OCI-LY3 (cell line): ENCODE measurements at regions not wholly inside any gene's neighbourhood (a gene's known extent, or its start where the extent isn't known, plus 50 kb on each side); places are given as distances from the start of the nearest gene placed in this dataset.
"Not testable (repeated sequence)": the region's sequence is repeated elsewhere in the genome, so short reads cannot be mapped to it uniquely, and the experiment has no call there.

Source experiments
- H2AFZ ChIP-seq: fragments of 200-600, 300-600 bp; shearing (Covaris generic); 2 replicates; pipeline ENCODE4 v1.6.0; 2014; ENCODE audit warnings: antibody characterized with exemption, low read depth, low read length
- H3K27ac ChIP-seq: fragments of 200-600, 300-600 bp; sonication (generic); 2 replicates; pipeline ENCODE4 v1.5.1; 2014; ENCODE audit warnings: mild to moderate bottlenecking, low read length, moderate library complexity, mixed read lengths
- H3K27me3 ChIP-seq: fragments of 200-600, 300-600 bp; sonication (generic); 2 replicates; pipeline ENCODE4 v1.6.1; 2014; ENCODE audit warnings: low read depth, low read length, mixed read lengths
- H3K36me3 ChIP-seq: fragments of 200-600, 300-600 bp; sonication (generic); replicated peaks from 2 replicates; pipeline ENCODE3; 2014; ENCODE audit warnings: low read depth, low read length, mixed read lengths
- H3K4me1 ChIP-seq: fragments of 300-600, 200-600 bp; sonication (generic); 2 replicates; pipeline ENCODE4 v1.6.1; 2014; ENCODE audit warnings: low read length, mixed read lengths
- H3K4me2 ChIP-seq: fragments of 200-600, 300-600 bp; sonication (generic); 2 replicates; pipeline ENCODE4 v1.6.1; 2014; ENCODE audit warnings: low read length, mixed read lengths
- H3K4me3 ChIP-seq: fragments of 300-600, 200-600 bp; sonication (generic); 2 replicates; pipeline ENCODE4 v1.5.1; 2014; ENCODE audit warnings: antibody characterized with exemption, mild to moderate bottlenecking, low read length, moderate library complexity
- H3K79me2 ChIP-seq: fragments of 300-600, 200-600 bp; shearing (Covaris generic); 2 replicates; pipeline ENCODE4 v1.6.1; 2014; ENCODE audit warnings: mild to moderate bottlenecking, low read length, mixed read lengths
- H3K9ac ChIP-seq: fragments of 300-600, 200-600 bp; shearing (Covaris generic); 2 replicates; pipeline ENCODE4 v1.6.0; 2014; ENCODE audit warnings: mild to moderate bottlenecking, low read length, moderate library complexity
- H3K9me3 ChIP-seq: fragments of 200-600, 300-600 bp; shearing (Covaris generic); 2 replicates; pipeline ENCODE4 v1.6.1; 2014; ENCODE audit warnings: low read length, mixed read lengths; ENCODE audit not compliant: insufficient read depth
- H4K20me1 ChIP-seq: fragments of 200-600, 300-600 bp; sonication (generic); 2 replicates; pipeline ENCODE4 v1.6.1; 2016; ENCODE audit warnings: low read length, mixed read lengths; ENCODE audit not compliant: insufficient read depth
- CTCF ChIP-seq: fragments of 200-600, 300-600 bp; sonication (generic); IDR thresholded peaks from 2 replicates; pipeline ENCODE4 v1.5.1; 2014; ENCODE audit warnings: antibody characterized with exemption, low read length, low read depth
- EZH2phosphoT487 ChIP-seq: fragments of 200-600 bp; shearing (Covaris generic); IDR thresholded peaks from 2 replicates; pipeline ENCODE4 v1.6.1; 2018; ENCODE audit warnings: antibody characterized with exemption, mixed run types, low read depth

- TF ChIP-seq EZH2phosphoT487: no peak
- Histone ChIP-seq H2AFZ (no peak overlapping the region), H4K20me1 (peaks cover 56% of the 10 kb centered on the region), H3K79me2 (peaks cover 68% of the 10 kb centered on the region), H3K4me1 (peaks cover 28% of the 10 kb centered on the region), H3K27me3 (no peaks in the 10 kb centered on the region), H3K4me2 (no peak overlapping the region), H3K36me3 (peaks cover 7% of the 10 kb centered on the region), H3K4me3 (no peak overlapping the region), H3K27ac (no peak overlapping the region), H3K9me3 (no peaks in the 10 kb centered on the region), H3K9ac (no peak overlapping the region)
These were observed 84.8 kb upstream of the PLEKHM1 start for GRCh38 chr17:45575126-45575885.

- not testable (repeated sequence) for H3K27ac ChIP-seq, H3K9me3 ChIP-seq, H2AFZ ChIP-seq, H3K4me3 ChIP-seq, H3K4me2 ChIP-seq, H3K9ac ChIP-seq, H3K27me3 ChIP-seq
- Histone ChIP-seq H3K36me3 (peaks cover 13% of the 10 kb centered on the region), H3K79me2 (peaks cover 81% of the 10 kb centered on the region), H3K4me1 (peaks cover 28% of the 10 kb centered on the region), H4K20me1 (peaks cover 59% of the 10 kb centered on the region)
These were observed 86.2 kb upstream of the PLEKHM1 start for GRCh38 chr17:45576527-45577307.

GRCh38 chr17:45577571-45578279 lies 87.2 kb upstream of the PLEKHM1 start:
- peaks cover 28% of the 10 kb centered on the region for H3K4me1 ChIP-seq
- peaks cover 20% of the 10 kb centered on the region for H3K36me3 ChIP-seq
- H3K4me3 ChIP-seq: no peak overlapping the region
- peaks cover 91% of the 10 kb centered on the region for H3K79me2 ChIP-seq
- peaks cover 65% of the 10 kb centered on the region for H4K20me1 ChIP-seq
- no peak overlapping the region for H3K4me2 ChIP-seq
- H3K9ac ChIP-seq: no peak overlapping the region
- H3K9me3 ChIP-seq: no peaks in the 10 kb centered on the region
- no peaks in the 10 kb centered on the region for H3K27me3 ChIP-seq
- H3K27ac ChIP-seq: no peak overlapping the region
- TF ChIP-seq EZH2phosphoT487: no peak
- TF ChIP-seq CTCF: no peak
- H2AFZ ChIP-seq: no peak overlapping the region

GRCh38 chr17:45578516-45579455 lies 88.3 kb upstream of the PLEKHM1 start:
- Histone ChIP-seq H3K27ac (no peak overlapping the region), H3K79me2 (peaks cover 96% of the 10 kb centered on the region), H4K20me1 (peaks cover 63% of the 10 kb centered on the region), H3K4me1 (peaks cover 29% of the 10 kb centered on the region), H3K4me3 (no peak overlapping the region), H3K9me3 (no peaks in the 10 kb centered on the region), H3K4me2 (no peak overlapping the region), H3K36me3 (peaks cover 20% of the 10 kb centered on the region), H2AFZ (no peak overlapping the region), H3K27me3 (no peaks in the 10 kb centered on the region), H3K9ac (no peak overlapping the region)
- no peak for TF ChIP-seq EZH2phosphoT487
- TF ChIP-seq CTCF: no peak
